Fibroblast of lung (primary cell): ENCODE measurements at regions not wholly inside any gene's neighbourhood (a gene's known extent, or its start where the extent isn't known, plus 50 kb on each side); places are given as distances from the start of the nearest gene placed in this dataset.

Experiments used
- CTCF ChIP-seq, 2 donors: IDR thresholded peaks in 1 of 2; conservative IDR thresholded peaks in 1 of 2; 1 replicate in 1 of 2; 2 replicates in 1 of 2; pipeline ENCODE4 v1.5.1; 2011 to 2012; ENCODE audit warnings: low read length in 2 of 2, control low read depth in 1 of 2, inconsistent platforms in 1 of 2, low read depth in 1 of 2, mild to moderate bottlenecking in 1 of 2
- EZH2 ChIP-seq: IDR thresholded peaks from 2 replicates; pipeline ENCODE4 v1.5.1; 2012; ENCODE audit warnings: low read length, control low read depth, mild to moderate bottlenecking; ENCODE audit errors: missing control alignments

- TF ChIP-seq CTCF (conservative IDR thresholded peaks at IDR 0.05 in 1 of 2, IDR thresholded peaks at IDR 0.05 in 1 of 2; ENCODE audit: low read depth in 1 of 2, low read length in 2 of 2): no peak
- TF ChIP-seq EZH2: no peak
Measured at GRCh38 chr1:230540421-230541155, 101.7 kb upstream of the COG2 start.
